ENCODE measurements at regions not wholly inside any gene's neighbourhood (a gene's known extent, or its start where the extent isn't known, plus 50 kb on each side); places are given as distances from the start of the nearest gene placed in this dataset.

GRCh38 chr13:68359105-68359504 is 1129.0 kb upstream of the PCDH9 start:
- Histone ChIP-seq H3K4me3 (no peak overlapping the region), H3K27me3 (no peaks in the 10 kb centered on the region), H4K20me1 (ENCODE audit: low read depth) (no peaks in the 10 kb centered on the region), H3K27ac (no peak overlapping the region), H3K4me1 (no peaks in the 10 kb centered on the region), H3K36me3 (no peaks in the 10 kb centered on the region), H3K9me3 (ENCODE audit: low read depth) (no peaks in the 10 kb centered on the region), H3K9ac (no peak overlapping the region), H3K4me2 (no peak overlapping the region), H3K79me2 (ENCODE audit: low read depth) (no peaks in the 10 kb centered on the region), H3F3A (ENCODE audit: low read depth) (no peaks in the 10 kb centered on the region), H2AFZ (replicated peaks) (no peak overlapping the region)
- no peaks in the 10 kb centered on the region for H3K4me1 Mint-ChIP-seq
- no peaks in the 10 kb centered on the region for H3K9me3 Mint-ChIP-seq
- no peak overlapping the region for H3K27ac Mint-ChIP-seq
- no peak overlapping the region for H3K4me3 Mint-ChIP-seq
- TF ChIP-seq EZH2 (IDR thresholded peaks at IDR 0.05) (no peak), EZH2phosphoT487 (IDR thresholded peaks at IDR 0.05) (no peak), CTCF (IDR thresholded peaks at IDR 0.05) (no peak)
- no peaks in the 10 kb centered on the region for H3K36me3 Mint-ChIP-seq
- no peak for DNase-seq (ENCODE audit: low spot score)
- H3K27me3 Mint-ChIP-seq (ENCODE audit: insufficient read depth, low read depth), result no peaks in the 10 kb centered on the region

- Mint-ChIP-seq H3K27me3 (ENCODE audit: insufficient read depth, low read depth) (no peaks in the 10 kb centered on the region), H3K9me3 (no peaks in the 10 kb centered on the region), H3K27ac (no peak overlapping the region), H3K36me3 (no peaks in the 10 kb centered on the region), H3K4me3 (no peak overlapping the region), H3K4me1 (no peaks in the 10 kb centered on the region)
- Histone ChIP-seq H3K4me3 (no peak overlapping the region), H2AFZ (replicated peaks) (no peak overlapping the region), H3K27ac (no peak overlapping the region), H4K20me1 (ENCODE audit: low read depth) (no peaks in the 10 kb centered on the region), H3K9ac (no peak overlapping the region), H3F3A (ENCODE audit: low read depth) (no peaks in the 10 kb centered on the region), H3K27me3 (no peaks in the 10 kb centered on the region), H3K4me1 (no peaks in the 10 kb centered on the region), H3K4me2 (no peak overlapping the region), H3K36me3 (no peaks in the 10 kb centered on the region), H3K9me3 (ENCODE audit: low read depth) (no peaks in the 10 kb centered on the region), H3K79me2 (ENCODE audit: low read depth) (no peaks in the 10 kb centered on the region)
- TF ChIP-seq EZH2 (IDR thresholded peaks at IDR 0.05), result no peak
- TF ChIP-seq EZH2phosphoT487 (IDR thresholded peaks at IDR 0.05), result no peak
- TF ChIP-seq CTCF (IDR thresholded peaks at IDR 0.05), result no peak
- DNase-seq (ENCODE audit: low spot score), result no peak
Observed at GRCh38 chr13:68358294-68358705, 1128.2 kb upstream of the PCDH9 start.

DNA sequence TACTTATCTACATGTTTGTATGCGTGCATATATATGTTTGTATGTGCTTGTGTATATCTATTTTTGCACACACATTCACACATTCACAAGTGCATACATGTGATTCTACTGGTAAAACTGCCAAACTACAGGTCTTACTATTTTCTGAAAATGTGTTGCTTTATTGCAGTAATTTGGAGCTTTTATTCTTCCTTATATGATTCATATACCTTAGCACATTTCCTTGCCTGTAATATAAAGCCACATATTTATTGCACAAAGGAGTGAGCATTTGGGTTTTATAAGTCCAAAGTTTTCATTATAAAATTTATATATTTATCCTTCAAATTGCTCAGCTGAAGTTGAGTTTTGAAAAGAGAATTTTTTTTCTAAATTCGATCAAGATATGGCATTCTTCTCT is 1120.4 kb upstream of the PCDH9 start:
- no peaks in the 10 kb centered on the region for H3K4me1 ChIP-seq
- no peak overlapping the region for H3K4me3 ChIP-seq
- no peaks in the 10 kb centered on the region for H3K36me3 ChIP-seq
- TF ChIP-seq EZH2phosphoT487 (IDR thresholded peaks at IDR 0.05) (no peak), EZH2 (IDR thresholded peaks at IDR 0.05) (no peak), CTCF (IDR thresholded peaks at IDR 0.05) (no peak)
- H3K79me2 ChIP-seq (ENCODE audit: low read depth), result no peaks in the 10 kb centered on the region
- no peaks in the 10 kb centered on the region for H3K36me3 Mint-ChIP-seq
- no peak overlapping the region for H3K4me3 Mint-ChIP-seq
- no peaks in the 10 kb centered on the region for H3K27me3 ChIP-seq
- no peaks in the 10 kb centered on the region for H4K20me1 ChIP-seq (ENCODE audit: low read depth)
- H3K27ac Mint-ChIP-seq, result no peak overlapping the region
- no peak overlapping the region for H3K27ac ChIP-seq
- H3F3A ChIP-seq (ENCODE audit: low read depth), result no peaks in the 10 kb centered on the region
- H3K27me3 Mint-ChIP-seq (ENCODE audit: insufficient read depth, low read depth), result no peaks in the 10 kb centered on the region
- no peak overlapping the region for H2AFZ ChIP-seq (replicated peaks)
- H3K4me1 Mint-ChIP-seq, result no peaks in the 10 kb centered on the region
- no peaks in the 10 kb centered on the region for H3K9me3 ChIP-seq (ENCODE audit: low read depth)
- no peak overlapping the region for H3K4me2 ChIP-seq
- no peak for DNase-seq (ENCODE audit: low spot score)
- no peak overlapping the region for H3K9ac ChIP-seq
- H3K9me3 Mint-ChIP-seq, result no peaks in the 10 kb centered on the region

GRCh38 chr13:68347220-68347619 is 1117.1 kb upstream of the PCDH9 start:
- no peak overlapping the region for H3K9ac ChIP-seq
- no peaks in the 10 kb centered on the region for H3K27me3 ChIP-seq
- Mint-ChIP-seq H3K27ac (no peak overlapping the region), H3K27me3 (ENCODE audit: insufficient read depth, low read depth) (no peaks in the 10 kb centered on the region), H3K9me3 (peaks cover 10% of the 10 kb centered on the region), H3K4me1 (no peaks in the 10 kb centered on the region), H3K36me3 (no peaks in the 10 kb centered on the region), H3K4me3 (no peak overlapping the region)
- no peak overlapping the region for H3K4me3 ChIP-seq
- DNase-seq (ENCODE audit: low spot score), result no peak
- H3K4me1 ChIP-seq, result no peaks in the 10 kb centered on the region
- H3K4me2 ChIP-seq, result no peak overlapping the region
- no peaks in the 10 kb centered on the region for H3F3A ChIP-seq (ENCODE audit: low read depth)
- H2AFZ ChIP-seq (replicated peaks), result no peak overlapping the region
- TF ChIP-seq CTCF (IDR thresholded peaks at IDR 0.05), result no peak
- no peak for TF ChIP-seq EZH2phosphoT487 (IDR thresholded peaks at IDR 0.05)
- no peak for TF ChIP-seq EZH2 (IDR thresholded peaks at IDR 0.05)
- no peaks in the 10 kb centered on the region for H3K9me3 ChIP-seq (ENCODE audit: low read depth)
- H3K36me3 ChIP-seq, result no peaks in the 10 kb centered on the region
- H3K27ac ChIP-seq, result no peak overlapping the region
- H3K79me2 ChIP-seq (ENCODE audit: low read depth), result no peaks in the 10 kb centered on the region
- no peaks in the 10 kb centered on the region for H4K20me1 ChIP-seq (ENCODE audit: low read depth)

Measured in neural progenitor cell (in vitro differentiated cells).